ENCODE measurements at regions not wholly inside any gene's neighbourhood (a gene's known extent, or its start where the extent isn't known, plus 50 kb on each side); places are given as distances from the start of the nearest gene placed in this dataset.

DNA sequence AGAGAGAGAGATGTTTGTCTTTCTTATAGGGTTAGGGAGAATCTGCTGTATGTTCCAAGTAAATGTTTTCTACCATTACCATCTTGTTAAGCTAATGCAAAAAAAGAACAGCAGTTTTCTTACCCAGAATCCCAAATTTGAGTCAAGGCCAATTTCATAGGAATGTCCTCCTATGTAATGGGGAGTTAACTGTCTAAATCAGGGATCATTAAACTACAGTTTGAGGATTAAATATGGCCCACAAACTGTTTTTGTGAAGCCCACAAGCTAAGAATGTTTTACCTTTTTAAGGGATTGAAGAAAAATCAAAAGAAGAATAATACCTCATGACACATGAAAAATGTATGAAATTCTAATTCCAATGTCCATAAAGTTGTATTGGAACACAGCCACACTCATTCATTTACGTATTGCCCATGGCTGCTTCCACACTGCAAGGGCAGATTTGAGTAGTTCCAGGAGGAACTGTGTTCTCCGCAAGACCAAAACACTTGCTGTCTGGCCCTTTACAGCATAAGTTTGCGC, 113.2 kb upstream of the SPRY1 start:
- TF ChIP-seq, protein P1, sequence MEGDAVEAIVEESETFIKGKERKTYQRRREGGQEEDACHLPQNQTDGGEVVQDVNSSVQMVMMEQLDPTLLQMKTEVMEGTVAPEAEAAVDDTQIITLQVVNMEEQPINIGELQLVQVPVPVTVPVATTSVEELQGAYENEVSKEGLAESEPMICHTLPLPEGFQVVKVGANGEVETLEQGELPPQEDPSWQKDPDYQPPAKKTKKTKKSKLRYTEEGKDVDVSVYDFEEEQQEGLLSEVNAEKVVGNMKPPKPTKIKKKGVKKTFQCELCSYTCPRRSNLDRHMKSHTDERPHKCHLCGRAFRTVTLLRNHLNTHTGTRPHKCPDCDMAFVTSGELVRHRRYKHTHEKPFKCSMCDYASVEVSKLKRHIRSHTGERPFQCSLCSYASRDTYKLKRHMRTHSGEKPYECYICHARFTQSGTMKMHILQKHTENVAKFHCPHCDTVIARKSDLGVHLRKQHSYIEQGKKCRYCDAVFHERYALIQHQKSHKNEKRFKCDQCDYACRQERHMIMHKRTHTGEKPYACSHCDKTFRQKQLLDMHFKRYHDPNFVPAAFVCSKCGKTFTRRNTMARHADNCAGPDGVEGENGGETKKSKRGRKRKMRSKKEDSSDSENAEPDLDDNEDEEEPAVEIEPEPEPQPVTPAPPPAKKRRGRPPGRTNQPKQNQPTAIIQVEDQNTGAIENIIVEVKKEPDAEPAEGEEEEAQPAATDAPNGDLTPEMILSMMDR (conservative IDR thresholded peaks at IDR 0.05; ENCODE audit: low read depth, low read length): no peak
- no peak for TF ChIP-seq EZH2 (IDR thresholded peaks at IDR 0.05; ENCODE audit: low read length, unreplicated experiment)
- no peak for TF ChIP-seq EZH2phosphoT487 (IDR thresholded peaks at IDR 0.05; ENCODE audit: borderline replicate concordance, low read length)
